HCT116 (cell line): ENCODE measurements at regions not wholly inside any gene's neighbourhood (a gene's known extent, or its start where the extent isn't known, plus 50 kb on each side); places are given as distances from the start of the nearest gene placed in this dataset.
A peak's percentile ranks its signal among the peaks of the same experiment; 100 is the strongest.

ENCODE experiments used
- ATAC-seq: fragments of 200-7000 bp; cut with Tn5 transposase; 2 replicates; pipeline ENCODE4 v1.9.1; 2020; ENCODE audit warnings: mild to moderate bottlenecking, moderate library complexity
- BruUV-seq: library from RNA; stranded (reverse); fragments of 400-500 nt; replicated peaks from 2 replicates; lab custom pipeline; 2021; lab: Mats Ljungman, UMichigan
- CTCF ChIA-PET: fragments of 300-600 bp; sonication (Branson Sonifier 250); formaldehyde crosslinking; loops from one replicate; lab custom pipeline; 2021; ENCODE audit warnings: antibody characterized with exemption; lab: Charles Lee
- POLR2A ChIA-PET: fragments of 300-600, 350-600 bp; sonication (Branson Sonifier 250); formaldehyde crosslinking; loops from one replicate; lab custom pipeline; 2021; ENCODE audit warnings: antibody characterized with exemption; lab: Charles Lee
- RAD21 ChIA-PET, 2 experiments: fragments of 300-600 bp; sonication (Branson Sonifier 250); formaldehyde crosslinking; loops; one replicate each; lab custom pipeline; 2023; ENCODE audit warnings: low total read pairs in 2 of 2; ENCODE audit not compliant: uncharacterized antibody in 2 of 2, unreplicated experiment in 2 of 2, low non-redundant PET in 1 of 2; lab: Charles Lee
- DNase-seq: peaks from one replicate; pipeline ENCODE4 v3.0.0-alpha.2; 2010; ENCODE audit warnings: low read depth, low spot score
- H2AFZ ChIP-seq: fragments of 200-600 bp; shearing (Covaris generic), sonication (generic); 2 replicates; pipeline ENCODE4 v1.6.1; 2017; ENCODE audit warnings: low read depth, mixed run types, mixed read lengths, antibody characterized with exemption, low read length; ENCODE audit not compliant: poor library complexity, severe bottlenecking
- H3K27ac ChIP-seq: 2 replicates; pipeline ENCODE4 v1.5.1; 2012; ENCODE audit warnings: low read depth, low read length
- H3K27me3 ChIP-seq: fragments of 200-600 bp; sonication (generic); 2 replicates; pipeline ENCODE4 v1.6.1; 2016; ENCODE audit warnings: mixed run types, low read length, mixed read lengths; ENCODE audit not compliant: insufficient read depth
- H3K36me3 ChIP-seq, 2 experiments: fragments of 200-500 bp in 1 of 2; fragments of 200-600 bp in 1 of 2; sonication (Bioruptor generic) in 1 of 2; sonication (generic) in 1 of 2; 2 replicates each; pipeline versions ENCODE4 v1.5.1 to v1.6.1; 2014 to 2016; ENCODE audit warnings: low read length in 2 of 2, inconsistent platforms in 1 of 2, mixed read lengths in 1 of 2, mixed run types in 1 of 2; ENCODE audit not compliant: insufficient read depth in 2 of 2, control insufficient read depth in 1 of 2
- H3K4me1 ChIP-seq, 2 experiments: fragments of 200-600 bp in 1 of 2; sonication (generic) in 1 of 2; 2 replicates each; pipeline versions ENCODE4 v1.5.1 to v1.6.1; 2012 to 2017; ENCODE audit warnings: low read length in 2 of 2, inconsistent platforms in 1 of 2, mild to moderate bottlenecking in 1 of 2, mixed read lengths in 1 of 2, mixed run types in 1 of 2, moderate library complexity in 1 of 2; ENCODE audit not compliant: insufficient read depth in 2 of 2, control insufficient read depth in 1 of 2
- H3K4me2 ChIP-seq: fragments of 200-600 bp; sonication (generic); 2 replicates; pipeline ENCODE4 v1.6.1; 2017; ENCODE audit warnings: mixed run types, low read length, mixed read lengths
- H3K4me3 ChIP-seq, 2 experiments: fragments of 200-600 bp in 1 of 2; sonication (generic) in 1 of 2; replicated peaks in 1 of 2; 2 replicates each; pipeline ENCODE4 v1.5.1; 2011 to 2016; ENCODE audit warnings: low read length in 2 of 2, control low read depth in 1 of 2, low read depth in 1 of 2, mild to moderate bottlenecking in 1 of 2, mixed read lengths in 1 of 2, mixed run types in 1 of 2
- H3K79me2 ChIP-seq: fragments of 200-600 bp; sonication (generic); 2 replicates; pipeline ENCODE4 v1.6.1; 2017; ENCODE audit warnings: mild to moderate bottlenecking, mixed run types, low read length, moderate library complexity, mixed read lengths; ENCODE audit not compliant: insufficient read depth
- H3K9ac ChIP-seq: fragments of 200-600 bp; sonication (generic); 2 replicates; pipeline ENCODE4 v1.6.1; 2016; ENCODE audit warnings: low read length, mixed read lengths
- H3K9me2 ChIP-seq: fragments of 200-600 bp; sonication (generic), shearing (Covaris generic); 2 replicates; pipeline ENCODE4 v1.6.1; 2017; ENCODE audit warnings: mixed run types, mild to moderate bottlenecking, moderate library complexity; ENCODE audit not compliant: insufficient read depth
- H3K9me3 ChIP-seq, 2 experiments: fragments of 200-500 bp in 1 of 2; fragments of 200-600 bp in 1 of 2; sonication (Bioruptor generic) in 1 of 2; sonication (generic) in 1 of 2; 2 replicates each; pipeline ENCODE4 v1.6.1; 2014 to 2017; ENCODE audit warnings: low read length in 2 of 2, mixed read lengths in 2 of 2, inconsistent platforms in 1 of 2, low read depth in 1 of 2, mild to moderate bottlenecking in 1 of 2, mixed run types in 1 of 2, moderate library complexity in 1 of 2; ENCODE audit not compliant: control insufficient read depth in 1 of 2, insufficient read depth in 1 of 2
- H4K20me1 ChIP-seq: fragments of 200-600 bp; sonication (generic), shearing (Covaris generic); 2 replicates; pipeline ENCODE4 v1.6.1; 2017; ENCODE audit warnings: mixed run types, mild to moderate bottlenecking, moderate library complexity; ENCODE audit not compliant: insufficient read depth
- ELF1 ChIP-seq: IDR thresholded peaks from 2 replicates; pipeline ENCODE4 v1.6.1; 2012; ENCODE audit warnings: low read depth, borderline replicate concordance
- EZH2 ChIP-seq: fragments of 200-600 bp; sonication (generic); IDR thresholded peaks from 2 replicates; pipeline ENCODE4 v1.6.1; 2017; ENCODE audit warnings: antibody characterized with exemption, mixed run types
- FOSL1 ChIP-seq: IDR thresholded peaks from 2 replicates; pipeline ENCODE4 v1.6.1; 2012; ENCODE audit warnings: low read depth
- JUND ChIP-seq: IDR thresholded peaks from 2 replicates; pipeline ENCODE4 v1.6.1; 2012
- POLR2A ChIP-seq: IDR thresholded peaks from 2 replicates; pipeline ENCODE4 v1.7.0; 2011; ENCODE audit warnings: borderline replicate concordance; ENCODE audit not compliant: insufficient read depth, insufficient read length; ENCODE audit errors: extremely low read depth
- SP1 ChIP-seq: IDR thresholded peaks from 2 replicates; pipeline ENCODE4 v1.6.1; 2012; ENCODE audit warnings: low read depth
- SRF ChIP-seq: IDR thresholded peaks from 2 replicates; pipeline ENCODE4 v1.6.1; 2012; ENCODE audit warnings: low read depth
- TCF7L2 ChIP-seq: IDR thresholded peaks from 2 replicates; pipeline ENCODE4 v1.7.0; 2011; ENCODE audit warnings: borderline replicate concordance, inconsistent platforms; ENCODE audit not compliant: insufficient read depth, insufficient read length; ENCODE audit errors: extremely low read depth
- ZFX ChIP-seq: fragments of 450-650 bp; IDR thresholded peaks from 2 replicates; pipeline ENCODE4 v1.6.1; 2017
- intact Hi-C: fragments of 100-400 bp; cut with micrococcal nuclease; formaldehyde crosslinking; loops from 2 replicates; pipeline ENCODE4 v1.10.0; 2022
- TF ChIP-seq, protein P1 (sequence below): IDR thresholded peaks from 2 replicates; pipeline ENCODE4 v1.6.1; 2012; ENCODE audit warnings: low read depth
- TF ChIP-seq, protein P2 (sequence below): IDR thresholded peaks from 2 replicates; pipeline ENCODE4 v1.6.1; 2011; ENCODE audit warnings: mild to moderate bottlenecking, low read length, moderate library complexity; ENCODE audit not compliant: insufficient replicate concordance; ENCODE audit errors: extremely low read depth

GRCh38 chr20:50449738-50450492 lies 60.3 kb upstream of the PTPN1 start:
- ChIA-PET CTCF (no interaction called here), POLR2A (interaction anchor here (1.5 kb wide), 1 partner anchor 259 kb away, joined by 4 read pairs; the partner anchor contains the start of gene CEBPB), RAD21 (no interaction called here)
- no peak for DNase-seq
- 0 out of 2 replicates have a peak, but pooled peaks have one; percentile 16 for ATAC-seq
- H2AFZ ChIP-seq = no peak overlapping the region
- no peaks in the 10 kb centered on the region for H3K79me2 ChIP-seq
- intact Hi-C loops = no loop called here
- H3K27ac ChIP-seq = no peak overlapping the region
- no TSS peak for BruUV-seq
- no peaks in the 10 kb centered on the region for H4K20me1 ChIP-seq
- H3K9ac ChIP-seq = no peak overlapping the region
- no peaks in the 10 kb centered on the region for H3K9me2 ChIP-seq
- no peaks in the 10 kb centered on the region for H3K9me3 ChIP-seq
- H3K4me3 ChIP-seq = no peak overlapping the region
- peaks cover 2 to 5% of the 10 kb centered on the region in 2 experiments; a peak in 2 of 4 replicates for H3K4me1 ChIP-seq
- no peaks in the 10 kb centered on the region for H3K36me3 ChIP-seq
- no peak overlapping the region for H3K4me2 ChIP-seq
- TF ChIP-seq, protein P1, sequence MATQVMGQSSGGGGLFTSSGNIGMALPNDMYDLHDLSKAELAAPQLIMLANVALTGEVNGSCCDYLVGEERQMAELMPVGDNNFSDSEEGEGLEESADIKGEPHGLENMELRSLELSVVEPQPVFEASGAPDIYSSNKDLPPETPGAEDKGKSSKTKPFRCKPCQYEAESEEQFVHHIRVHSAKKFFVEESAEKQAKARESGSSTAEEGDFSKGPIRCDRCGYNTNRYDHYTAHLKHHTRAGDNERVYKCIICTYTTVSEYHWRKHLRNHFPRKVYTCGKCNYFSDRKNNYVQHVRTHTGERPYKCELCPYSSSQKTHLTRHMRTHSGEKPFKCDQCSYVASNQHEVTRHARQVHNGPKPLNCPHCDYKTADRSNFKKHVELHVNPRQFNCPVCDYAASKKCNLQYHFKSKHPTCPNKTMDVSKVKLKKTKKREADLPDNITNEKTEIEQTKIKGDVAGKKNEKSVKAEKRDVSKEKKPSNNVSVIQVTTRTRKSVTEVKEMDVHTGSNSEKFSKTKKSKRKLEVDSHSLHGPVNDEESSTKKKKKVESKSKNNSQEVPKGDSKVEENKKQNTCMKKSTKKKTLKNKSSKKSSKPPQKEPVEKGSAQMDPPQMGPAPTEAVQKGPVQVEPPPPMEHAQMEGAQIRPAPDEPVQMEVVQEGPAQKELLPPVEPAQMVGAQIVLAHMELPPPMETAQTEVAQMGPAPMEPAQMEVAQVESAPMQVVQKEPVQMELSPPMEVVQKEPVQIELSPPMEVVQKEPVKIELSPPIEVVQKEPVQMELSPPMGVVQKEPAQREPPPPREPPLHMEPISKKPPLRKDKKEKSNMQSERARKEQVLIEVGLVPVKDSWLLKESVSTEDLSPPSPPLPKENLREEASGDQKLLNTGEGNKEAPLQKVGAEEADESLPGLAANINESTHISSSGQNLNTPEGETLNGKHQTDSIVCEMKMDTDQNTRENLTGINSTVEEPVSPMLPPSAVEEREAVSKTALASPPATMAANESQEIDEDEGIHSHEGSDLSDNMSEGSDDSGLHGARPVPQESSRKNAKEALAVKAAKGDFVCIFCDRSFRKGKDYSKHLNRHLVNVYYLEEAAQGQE = no peak
- TF ChIP-seq ELF1 (no peak), ZFX (no peak), FOSL1 (no peak), JUND (no peak), POLR2A (no peak), TCF7L2 (no peak), SP1 (no peak), SRF (no peak), EZH2 (no peak)
- TF ChIP-seq, protein P2, sequence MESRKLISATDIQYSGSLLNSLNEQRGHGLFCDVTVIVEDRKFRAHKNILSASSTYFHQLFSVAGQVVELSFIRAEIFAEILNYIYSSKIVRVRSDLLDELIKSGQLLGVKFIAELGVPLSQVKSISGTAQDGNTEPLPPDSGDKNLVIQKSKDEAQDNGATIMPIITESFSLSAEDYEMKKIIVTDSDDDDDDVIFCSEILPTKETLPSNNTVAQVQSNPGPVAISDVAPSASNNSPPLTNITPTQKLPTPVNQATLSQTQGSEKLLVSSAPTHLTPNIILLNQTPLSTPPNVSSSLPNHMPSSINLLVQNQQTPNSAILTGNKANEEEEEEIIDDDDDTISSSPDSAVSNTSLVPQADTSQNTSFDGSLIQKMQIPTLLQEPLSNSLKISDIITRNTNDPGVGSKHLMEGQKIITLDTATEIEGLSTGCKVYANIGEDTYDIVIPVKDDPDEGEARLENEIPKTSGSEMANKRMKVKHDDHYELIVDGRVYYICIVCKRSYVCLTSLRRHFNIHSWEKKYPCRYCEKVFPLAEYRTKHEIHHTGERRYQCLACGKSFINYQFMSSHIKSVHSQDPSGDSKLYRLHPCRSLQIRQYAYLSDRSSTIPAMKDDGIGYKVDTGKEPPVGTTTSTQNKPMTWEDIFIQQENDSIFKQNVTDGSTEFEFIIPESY = no peak
- no peaks in the 10 kb centered on the region for H3K27me3 ChIP-seq
